Activated T-cell treated with anti-CD3 and anti-CD28 coated beads, Interleukin-2, amount 50 U/mL, for 1 hour (primary cell): ENCODE measurements at regions not wholly inside any gene's neighbourhood (a gene's known extent, or its start where the extent isn't known, plus 50 kb on each side); places are given as distances from the start of the nearest gene placed in this dataset.
"Not testable (repeated sequence)": the region's sequence is repeated elsewhere in the genome, so short reads cannot be mapped to it uniquely, and the experiment has no call there.

ENCODE experiments used
- DNase-seq: peaks from one replicate; pipeline ENCODE4 v3.0.0-alpha.2; 2020

DNA sequence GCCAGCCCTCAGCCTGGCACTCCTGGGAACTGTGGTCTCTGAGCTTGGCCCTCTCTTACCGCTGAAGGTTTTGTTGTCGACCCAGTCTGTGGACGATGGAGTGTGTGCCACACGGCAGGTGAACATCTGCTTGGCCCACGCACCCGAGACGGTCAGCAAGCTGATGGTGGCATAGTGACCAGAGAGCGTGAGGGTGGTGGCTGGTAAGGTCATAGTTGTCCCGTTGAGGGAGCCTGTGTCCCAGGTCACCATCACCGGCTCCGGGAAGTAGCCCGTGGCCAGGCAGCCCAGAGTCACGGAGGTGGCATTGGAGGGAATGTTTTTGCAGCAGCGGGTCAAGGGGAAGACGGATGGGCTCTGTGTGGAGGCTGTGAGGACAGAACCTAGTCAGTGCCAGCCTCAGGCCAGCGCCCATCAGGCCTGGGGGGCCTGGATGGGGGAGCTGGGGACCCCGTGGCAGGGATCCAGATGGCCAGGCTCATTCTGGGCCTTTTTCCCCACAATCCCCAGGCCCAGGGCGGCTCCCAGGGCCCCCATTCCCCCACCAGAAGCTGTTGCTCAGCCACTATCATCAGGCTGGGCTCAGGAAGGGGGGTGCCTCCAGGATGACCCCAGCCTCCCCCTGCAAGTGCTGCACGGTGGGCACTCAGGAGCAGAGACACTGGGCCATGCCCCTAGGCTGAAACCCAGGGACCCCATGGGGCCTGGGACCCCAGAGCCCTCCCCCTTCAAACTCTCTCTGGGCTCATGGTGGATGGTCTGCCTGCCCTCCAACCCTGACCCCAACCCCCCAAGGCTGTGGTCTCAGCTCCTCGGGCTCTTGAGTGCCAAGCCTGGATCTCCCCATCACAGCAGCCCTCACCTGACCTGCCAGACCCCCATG is 75.2 kb downstream of the TMEM121 start:
- no peak for DNase-seq

DNA sequence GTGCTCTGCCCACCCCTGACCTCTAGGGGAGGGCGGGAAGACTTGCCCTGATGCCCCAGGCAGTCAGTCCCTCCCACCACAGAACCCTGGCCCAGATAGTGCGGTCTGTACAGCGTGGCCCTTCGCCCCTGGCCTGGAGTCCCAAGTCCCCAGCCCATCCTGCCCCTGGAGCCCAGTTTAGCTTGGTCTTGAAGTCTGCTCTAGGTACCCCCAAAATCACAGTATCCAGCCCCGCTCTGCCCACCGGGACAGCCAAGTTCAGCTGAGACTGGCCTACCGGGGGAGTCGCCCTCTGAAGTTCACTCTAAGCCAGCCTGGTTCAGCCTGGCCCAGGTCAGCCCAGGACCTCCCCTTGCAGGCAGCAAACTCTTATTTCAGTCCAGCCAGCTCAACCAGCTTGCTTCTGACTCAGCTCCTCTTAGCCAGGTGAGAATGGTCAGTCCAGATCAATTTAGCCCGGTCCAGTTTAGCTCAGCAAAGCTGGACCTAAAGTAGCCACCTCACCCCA is 75.9 kb downstream of the TMEM121 start:
- DNase-seq, result no peak

DNA sequence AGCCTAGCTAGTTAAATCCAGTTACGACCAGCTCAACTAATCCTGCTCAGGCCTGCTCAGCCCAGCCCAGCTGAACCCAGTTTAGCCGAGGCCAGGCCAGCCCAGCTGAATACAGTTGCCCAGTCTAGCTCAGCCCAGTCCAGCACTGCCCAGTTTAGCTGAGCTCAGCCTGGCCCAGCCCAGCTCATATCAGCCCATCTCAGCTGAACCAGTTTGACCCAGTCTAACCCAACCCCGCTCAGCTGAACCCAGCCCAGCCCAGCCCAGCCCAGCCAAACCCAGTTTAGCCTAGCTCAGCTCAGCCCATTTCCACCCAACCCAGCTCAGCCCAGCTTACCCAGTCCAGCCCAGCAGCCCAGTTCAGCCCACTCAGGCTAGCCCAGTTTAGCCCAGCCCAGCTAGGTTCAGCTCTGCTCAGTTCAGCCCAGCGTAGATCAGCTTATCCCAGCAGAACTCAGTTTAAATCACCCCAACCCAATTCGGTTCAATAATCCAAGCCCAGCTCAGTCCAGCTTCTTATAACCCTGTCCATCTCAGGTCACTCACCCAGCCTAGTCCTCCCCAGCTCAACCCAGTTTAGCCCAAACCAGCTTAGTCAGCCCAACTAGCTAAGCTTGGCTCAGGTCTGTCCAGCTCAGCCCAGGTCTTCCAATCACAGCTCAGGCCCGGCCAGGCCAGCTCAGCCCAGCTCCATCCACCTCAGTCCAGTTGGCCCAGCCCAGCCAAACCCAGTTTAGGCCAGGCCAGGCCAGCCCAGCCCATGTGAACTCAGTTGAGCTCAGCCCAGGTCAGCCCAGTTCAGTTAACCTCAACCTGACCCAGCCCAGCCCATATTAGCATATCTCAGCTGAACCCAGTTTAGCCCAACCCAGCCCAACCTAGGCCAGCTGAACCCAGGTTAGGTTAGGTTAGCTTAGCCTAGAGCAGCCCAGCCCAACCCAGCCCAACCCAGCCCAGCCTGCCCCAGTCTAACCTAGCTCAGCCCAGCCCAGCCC is 76.7 kb downstream of the TMEM121 start:
- peak; percentile 5 for DNase-seq

DNA sequence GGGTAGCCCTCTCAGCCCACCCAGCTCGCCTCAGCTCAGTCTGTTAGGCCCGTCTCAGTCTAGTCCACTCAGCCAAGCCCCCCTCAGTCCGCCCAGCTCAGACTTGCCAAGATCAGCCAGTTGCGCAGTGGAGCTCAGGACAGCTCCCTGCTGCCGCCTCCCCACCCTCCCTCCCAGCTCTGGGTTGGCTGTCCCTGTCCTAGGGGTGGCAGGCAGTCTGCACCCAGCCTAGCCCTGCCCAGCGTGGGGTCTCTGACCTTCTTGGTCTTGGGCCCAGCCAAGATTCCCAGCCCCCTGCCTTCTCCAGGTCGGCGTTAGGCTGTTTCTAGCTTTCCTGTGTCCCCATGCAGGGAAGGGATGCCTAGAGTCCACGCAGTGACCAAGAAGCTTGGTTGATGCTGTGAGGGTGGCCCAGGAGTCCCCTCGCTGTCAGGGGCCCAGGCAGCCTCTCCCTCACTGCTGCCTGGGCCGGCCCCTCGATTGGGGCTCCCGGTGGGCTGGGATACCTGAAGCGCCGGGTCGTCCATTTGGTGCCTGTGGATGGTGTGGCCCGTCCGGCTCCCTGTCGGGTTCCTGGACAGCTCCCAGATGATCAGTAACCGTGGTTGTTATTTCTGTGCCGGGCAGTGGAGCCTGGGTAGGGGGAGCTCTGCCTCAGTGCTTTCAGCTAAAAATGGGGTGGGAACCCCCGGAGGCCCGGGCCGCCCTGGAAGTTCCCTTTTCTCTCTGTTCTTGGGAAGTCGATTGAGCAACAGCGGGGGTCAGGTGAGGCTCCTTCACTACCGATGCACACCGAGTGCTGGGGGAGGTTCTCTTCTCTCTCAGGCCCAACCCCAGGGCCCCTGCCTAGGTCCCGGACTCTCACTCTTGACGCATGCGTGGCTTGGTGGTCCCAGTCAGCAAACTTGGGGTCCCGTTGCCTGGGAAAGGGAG is 78.4 kb downstream of the TMEM121 start:
- DNase-seq, result peak; percentile 5

DNA sequence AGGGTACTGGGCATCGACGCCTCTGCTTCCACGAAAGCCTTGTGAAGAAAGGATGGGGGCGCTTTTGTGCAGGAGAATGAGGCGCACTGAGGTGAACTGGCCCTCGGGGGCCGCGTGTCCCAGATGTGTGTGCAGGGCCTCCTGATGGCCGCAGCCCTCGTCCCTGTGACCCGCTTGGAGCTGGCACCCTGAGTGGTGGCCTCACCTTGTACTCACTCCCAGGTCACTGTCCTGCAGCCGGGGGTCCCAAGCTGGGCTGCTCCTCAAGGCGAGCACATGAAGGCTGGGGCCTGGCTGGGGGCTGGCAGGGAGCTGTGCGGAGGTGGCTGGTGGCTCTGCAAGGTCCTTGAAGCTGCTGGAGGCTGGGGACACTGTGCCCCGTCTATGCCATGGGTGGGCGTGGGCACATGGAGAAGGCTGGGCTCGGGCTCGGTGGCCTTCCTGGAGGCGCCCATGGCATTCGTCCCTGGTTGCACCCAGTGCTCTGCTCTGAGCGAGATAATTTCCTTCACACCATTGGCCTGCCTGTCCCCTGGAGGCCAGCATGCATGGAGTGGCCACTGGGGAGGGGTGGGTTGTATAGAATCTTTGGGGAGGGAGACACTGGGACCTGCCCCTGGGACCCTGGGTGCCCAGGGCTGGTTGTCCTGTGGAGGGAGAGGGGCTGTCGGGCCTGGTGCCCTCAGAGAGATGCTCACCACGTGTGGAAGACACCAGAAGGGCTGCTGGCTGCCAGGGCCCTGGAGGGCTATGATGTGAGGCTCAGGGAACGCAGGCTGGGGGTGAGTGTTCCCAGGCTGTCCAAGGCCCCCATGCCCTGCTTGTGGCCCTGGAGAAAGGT is 79.3 kb downstream of the TMEM121 start:
- DNase-seq, result peak; percentile 8

DNA sequence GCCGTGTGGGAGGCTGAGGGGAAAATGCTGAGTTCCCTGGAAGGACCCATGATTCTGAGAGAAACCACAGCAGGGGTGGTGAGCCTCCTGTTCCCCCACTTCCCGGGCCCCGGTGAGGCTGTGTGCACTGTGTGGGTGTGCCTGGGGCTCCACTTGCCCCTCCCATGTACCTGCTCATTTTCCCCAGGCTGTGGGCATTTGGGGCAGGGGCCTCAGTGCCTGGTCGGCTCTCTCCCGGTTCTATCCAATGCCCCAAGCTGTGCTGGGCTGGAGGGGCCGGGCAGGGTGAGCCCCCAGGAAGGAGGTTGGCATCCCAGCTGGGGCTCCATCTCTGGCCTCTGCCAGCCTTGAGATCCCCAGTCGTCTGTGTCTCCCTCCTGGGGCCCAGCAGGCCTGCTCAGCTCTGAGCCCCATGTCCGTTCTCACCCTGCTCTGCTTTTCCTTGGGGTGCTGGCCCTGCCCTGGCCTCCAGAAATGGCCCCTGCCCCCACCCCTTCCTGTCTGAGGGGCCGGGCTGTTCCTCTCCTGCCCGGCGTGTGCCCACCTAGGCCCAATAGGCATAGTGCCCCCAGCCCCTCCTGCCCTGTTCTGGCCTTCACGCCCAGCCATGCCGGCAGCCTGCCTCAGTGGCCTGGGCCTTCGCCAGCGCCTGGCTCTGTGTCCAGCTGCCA is 80.1 kb downstream of the TMEM121 start:
- DNase-seq, result not testable (repeated sequence)

DNA sequence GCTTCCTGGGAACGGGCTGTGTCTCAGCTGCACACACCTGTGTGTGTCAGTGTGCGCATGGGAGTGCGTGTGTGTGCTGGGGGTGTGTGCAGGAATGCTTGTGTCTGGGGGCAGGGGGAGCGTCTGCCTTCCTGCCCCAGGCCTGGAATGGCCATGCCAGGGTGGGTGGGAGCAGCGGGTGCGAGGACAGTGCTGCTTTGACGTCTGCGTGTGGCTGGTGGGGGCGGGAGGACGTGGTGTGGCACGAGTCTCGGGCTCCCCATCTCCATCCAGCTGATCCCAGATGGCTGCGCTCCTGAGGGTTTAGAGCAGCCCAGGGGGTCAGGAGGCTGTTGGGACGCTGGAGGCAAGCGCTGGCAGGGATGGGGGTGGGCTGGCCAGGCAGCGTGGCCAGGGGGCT is 80.6 kb downstream of the TMEM121 start:
- DNase-seq, result peak; percentile 7

DNA sequence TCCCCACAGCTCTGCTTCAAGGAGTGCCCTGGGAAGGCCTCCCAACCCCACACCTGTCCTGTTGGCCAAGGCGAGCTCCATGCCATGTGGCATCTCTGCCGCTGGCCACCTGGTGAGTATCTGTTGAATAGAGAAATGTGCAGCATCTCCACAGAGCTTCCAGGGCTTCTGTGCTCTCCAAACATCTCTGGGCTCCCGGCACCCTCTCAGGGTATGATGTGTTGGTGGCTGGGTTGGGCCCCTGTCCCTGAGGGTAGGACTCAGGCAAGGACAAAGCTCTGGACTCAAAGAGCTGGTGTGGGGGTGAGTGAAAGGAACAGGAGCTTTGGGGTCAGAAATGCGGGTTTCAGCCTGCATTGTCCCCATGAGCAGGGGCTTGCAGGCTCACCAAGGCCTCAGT is 88.6 kb downstream of the TMEM121 start:
- not testable (repeated sequence) for DNase-seq

DNA sequence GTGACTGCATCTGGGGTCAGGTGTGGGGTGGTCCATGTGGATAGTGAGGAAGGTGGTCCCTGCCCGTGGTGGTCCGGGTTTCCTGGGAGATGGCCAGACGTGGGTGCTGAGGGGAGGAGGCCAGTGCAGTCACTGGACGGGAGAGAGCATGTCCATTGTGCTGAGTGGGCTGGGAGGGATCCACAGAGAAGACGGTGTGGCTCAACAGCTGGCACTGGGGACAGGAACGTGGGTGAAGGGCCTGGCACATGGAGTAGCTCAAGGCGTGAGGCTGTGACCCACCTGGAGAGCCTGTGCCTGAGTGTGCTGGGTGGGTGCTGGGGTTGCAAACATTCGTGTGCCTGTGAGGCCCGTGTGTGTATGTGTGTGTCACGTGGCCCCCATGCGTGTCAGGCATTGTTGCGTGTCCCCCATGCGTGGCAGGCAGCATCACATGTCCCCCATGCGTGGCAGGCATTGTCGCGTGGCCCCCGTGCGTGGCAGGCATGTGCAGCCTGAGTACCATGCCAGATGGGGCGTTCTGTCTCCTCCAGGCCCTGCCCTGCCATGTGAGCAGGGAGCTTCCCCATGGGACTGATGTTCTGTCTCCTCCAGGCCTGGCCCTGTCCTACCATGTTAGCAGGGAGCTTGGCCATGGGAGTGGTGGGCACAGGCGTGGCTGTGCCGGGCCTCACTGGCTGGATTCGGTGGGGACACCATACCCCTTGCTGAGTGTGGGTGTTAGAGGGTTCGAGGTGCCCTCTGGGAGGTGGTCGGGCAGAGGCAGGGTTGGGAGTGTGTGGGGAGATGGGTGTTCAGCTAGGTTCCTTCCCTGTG is 89.8 kb downstream of the TMEM121 start:
- not testable (repeated sequence) for DNase-seq

DNA sequence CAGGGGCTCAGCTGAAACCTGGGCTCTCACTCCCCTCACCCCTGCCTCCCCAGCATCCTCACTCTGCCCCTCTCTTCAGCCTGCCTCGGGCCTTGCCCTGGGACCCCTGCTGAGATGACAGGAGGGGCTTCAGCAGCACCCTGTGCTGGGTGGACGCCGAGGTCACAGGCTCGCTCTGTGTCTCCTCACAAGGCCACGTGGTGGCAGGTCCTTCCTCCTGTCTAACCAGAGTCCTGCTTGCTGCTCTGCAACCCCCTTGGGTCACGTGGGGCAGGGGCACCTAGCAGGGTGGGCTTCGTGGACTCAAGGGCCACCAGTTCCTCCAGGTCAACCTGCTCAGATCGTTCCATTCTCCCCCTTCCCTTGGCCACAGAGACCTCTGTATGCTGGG is 90.4 kb downstream of the TMEM121 start:
- DNase-seq, result no peak

DNA sequence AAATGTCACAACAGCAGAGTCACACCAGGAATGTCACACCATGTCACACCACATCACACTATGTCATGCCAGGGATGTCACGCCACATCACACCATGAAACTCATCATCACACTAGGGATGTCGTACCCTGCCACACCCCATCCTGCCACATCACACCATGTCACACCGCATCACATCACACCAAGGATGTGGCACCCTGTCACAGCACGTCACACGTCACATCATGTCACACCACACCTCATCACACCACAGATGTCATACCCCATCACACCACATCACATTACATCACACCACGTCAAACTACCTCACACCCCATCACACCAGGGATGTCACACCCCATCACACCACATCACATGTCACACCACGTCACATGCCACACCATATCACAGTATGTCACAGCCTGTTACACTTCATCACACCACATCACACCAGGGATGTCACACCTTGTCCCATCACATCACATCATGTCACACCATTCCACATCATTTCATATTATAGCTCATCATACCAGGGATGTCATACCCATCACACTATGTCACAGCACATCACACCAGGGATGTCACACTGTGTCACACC is 90.9 kb downstream of the TMEM121 start:
- no peak for DNase-seq

DNA sequence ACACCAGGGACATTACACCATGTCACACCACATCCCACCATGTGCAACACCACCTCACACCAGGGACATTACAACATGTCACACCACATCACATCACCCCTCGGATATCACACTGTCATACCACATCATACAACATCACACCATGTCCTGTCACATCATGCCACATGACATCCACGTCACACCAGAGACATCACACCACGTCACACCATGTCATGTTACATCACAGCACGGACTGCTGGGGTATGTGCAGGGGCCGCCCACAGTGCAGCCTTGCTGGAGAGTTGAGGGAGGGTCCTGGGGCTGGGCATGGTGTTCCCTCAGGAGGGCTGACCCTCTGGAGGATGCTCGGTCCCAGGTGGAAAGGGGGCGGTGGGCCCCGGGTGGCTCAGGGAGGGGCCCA is 91.4 kb downstream of the TMEM121 start:
- not testable (repeated sequence) for DNase-seq

DNA sequence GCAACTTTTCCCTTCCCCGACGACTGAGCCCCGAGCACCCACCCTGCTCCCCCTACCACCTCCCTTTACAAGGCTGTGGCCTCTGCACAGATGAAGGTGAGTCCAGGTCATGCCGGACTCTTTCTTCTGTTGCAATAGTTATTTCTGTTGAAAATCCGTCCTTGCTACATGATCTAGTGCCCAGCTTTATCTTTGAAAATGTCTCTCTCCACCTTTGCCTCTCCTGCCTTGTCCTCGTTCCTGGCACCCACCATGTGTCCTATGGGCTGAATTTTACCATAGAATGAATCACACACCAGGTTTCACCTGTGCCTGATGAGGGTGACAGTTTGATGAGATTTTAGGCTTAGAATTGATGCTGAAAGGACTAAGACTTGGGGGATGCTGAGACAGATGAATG is 92.9 kb downstream of the TMEM121 start:
- DNase-seq, result not testable (repeated sequence)

DNA sequence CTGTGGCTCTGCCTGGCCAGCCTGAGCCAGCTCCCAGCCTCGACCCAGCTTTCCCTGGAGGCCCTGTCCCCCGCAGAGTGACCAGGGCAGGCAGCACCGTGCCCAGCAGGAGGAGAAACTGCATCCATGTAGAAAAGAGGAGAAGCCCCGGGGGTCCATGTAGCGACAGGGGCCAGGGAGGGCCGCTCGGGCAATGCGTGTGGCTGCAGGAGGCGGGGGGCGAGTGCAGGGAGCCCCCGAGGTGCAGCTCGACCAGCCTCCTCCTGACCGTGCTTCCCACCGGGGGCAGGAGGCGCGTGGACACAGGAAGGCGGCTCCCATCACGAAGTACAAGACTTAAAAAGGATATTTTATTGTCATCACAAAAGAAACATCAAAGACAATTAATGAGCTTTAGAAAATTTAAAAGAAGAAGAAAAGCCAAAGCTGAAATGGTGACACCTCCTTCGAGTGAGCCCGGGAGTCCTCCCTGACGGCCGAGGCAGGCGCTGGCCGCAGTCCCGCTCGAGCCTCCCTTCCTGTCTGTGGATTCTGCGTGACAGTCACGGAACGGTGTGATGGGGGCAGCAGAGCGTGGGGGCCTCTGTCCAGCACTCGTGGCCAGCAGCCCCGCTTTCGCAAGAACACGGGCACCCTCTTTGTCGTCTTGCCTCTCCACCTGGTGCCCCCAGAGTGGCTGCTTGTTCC is 93.9 kb downstream of the TMEM121 start:
- not testable (repeated sequence) for DNase-seq

DNA sequence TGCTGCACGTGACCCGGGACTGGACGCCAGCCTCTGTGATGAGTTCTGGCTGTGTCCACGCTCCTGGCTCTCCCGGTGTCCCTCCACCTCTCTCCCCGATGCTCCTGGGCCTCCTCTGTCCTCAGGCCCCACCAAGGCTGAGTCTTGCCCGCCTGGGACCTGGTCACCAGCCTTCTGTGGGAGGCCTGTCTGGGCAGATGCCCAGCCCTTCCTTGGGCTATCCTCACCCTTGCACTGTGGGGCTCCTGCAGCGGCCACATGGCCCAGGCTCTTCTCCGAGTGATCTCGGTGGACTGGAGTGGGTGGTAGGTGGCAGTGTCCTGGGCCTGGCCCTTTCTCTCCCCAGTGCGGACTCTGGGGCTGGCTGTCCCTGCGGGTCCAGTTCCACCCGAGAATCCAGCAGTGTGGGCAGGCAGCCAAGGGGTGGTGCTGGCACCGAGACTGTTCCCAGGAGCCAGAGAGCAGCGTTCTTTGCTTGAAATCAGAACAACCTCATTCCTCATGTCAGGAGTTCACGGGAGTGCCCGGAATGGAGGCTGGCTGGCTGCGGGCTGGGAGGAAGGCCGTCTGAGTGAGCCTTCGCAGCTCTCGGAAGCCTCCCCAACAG is 94.6 kb downstream of the TMEM121 start:
- not testable (repeated sequence) for DNase-seq

DNA sequence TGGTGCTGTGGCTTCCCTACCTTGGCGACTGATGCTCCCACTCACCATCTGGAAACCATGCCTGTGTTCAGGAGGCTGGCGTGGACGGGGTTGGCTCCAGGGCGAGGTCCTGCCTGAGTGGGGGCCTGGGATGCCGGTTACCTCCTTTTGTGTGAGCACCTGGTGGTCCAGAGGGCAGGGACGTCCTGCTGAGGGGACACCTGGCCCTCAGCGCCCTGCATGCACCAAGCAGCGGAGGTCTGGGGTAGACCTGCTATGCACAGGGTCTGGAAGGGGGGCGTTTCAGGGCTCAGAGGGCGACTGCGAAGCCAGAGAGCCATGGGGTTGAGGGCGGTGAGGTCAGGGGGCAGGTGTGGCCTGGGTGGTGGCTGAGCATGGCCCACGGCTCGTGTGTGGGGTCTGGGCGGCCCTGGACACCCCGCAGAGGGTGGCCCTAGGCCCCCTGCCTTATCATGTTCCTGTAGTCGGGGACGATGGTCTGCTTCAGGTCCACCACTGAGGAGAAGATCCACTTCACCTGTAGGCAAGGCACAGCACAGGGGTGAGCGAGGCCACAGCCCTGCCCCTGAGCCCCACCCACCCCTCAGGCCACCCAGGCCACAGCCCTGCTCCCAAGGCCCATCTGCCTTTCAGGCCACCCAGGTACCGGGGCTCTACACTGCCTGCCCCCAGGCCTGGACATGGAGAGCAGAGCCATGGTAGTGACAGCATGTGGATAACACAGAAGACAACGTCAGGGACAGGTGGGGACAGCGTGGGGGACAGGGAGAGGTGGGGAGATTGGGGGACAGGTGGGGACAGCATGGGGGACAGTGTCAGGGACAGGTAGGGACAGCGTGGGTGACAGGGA is 95.3 kb downstream of the TMEM121 start:
- not testable (repeated sequence) for DNase-seq

DNA sequence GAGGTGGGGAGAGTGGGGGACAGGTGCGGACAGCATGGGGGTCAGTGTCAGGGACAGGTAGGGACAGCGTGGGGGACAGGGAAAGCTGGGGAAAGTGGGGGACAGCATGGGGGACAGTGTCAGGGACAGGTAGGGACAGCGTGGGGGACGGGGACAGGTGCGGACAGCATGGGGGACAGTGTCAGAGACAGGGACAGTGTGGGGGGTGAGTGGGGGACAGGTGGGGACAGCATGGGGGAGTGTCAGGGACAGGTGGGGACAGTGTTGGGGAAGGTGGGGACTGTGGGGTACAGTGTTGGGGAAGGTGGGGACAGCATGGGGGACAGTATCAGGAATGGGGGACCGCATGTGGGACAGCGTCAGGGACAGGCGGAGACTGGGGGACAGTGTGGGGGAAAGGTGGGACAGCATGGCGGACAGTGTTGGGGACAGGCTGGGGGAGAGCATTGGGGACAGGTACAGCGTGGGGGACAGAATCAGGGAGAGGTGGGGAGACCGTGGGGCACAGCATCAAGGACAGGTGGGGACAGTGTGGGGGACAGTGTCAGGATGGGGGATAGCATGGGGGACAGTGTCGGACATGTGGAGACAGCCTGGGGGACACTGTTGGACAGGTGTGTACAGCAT is 96.1 kb downstream of the TMEM121 start:
- DNase-seq, result no peak
